ENCODE measurements at regions not wholly inside any gene's neighbourhood (a gene's known extent, or its start where the extent isn't known, plus 50 kb on each side); places are given as distances from the start of the nearest gene placed in this dataset.

DNA sequence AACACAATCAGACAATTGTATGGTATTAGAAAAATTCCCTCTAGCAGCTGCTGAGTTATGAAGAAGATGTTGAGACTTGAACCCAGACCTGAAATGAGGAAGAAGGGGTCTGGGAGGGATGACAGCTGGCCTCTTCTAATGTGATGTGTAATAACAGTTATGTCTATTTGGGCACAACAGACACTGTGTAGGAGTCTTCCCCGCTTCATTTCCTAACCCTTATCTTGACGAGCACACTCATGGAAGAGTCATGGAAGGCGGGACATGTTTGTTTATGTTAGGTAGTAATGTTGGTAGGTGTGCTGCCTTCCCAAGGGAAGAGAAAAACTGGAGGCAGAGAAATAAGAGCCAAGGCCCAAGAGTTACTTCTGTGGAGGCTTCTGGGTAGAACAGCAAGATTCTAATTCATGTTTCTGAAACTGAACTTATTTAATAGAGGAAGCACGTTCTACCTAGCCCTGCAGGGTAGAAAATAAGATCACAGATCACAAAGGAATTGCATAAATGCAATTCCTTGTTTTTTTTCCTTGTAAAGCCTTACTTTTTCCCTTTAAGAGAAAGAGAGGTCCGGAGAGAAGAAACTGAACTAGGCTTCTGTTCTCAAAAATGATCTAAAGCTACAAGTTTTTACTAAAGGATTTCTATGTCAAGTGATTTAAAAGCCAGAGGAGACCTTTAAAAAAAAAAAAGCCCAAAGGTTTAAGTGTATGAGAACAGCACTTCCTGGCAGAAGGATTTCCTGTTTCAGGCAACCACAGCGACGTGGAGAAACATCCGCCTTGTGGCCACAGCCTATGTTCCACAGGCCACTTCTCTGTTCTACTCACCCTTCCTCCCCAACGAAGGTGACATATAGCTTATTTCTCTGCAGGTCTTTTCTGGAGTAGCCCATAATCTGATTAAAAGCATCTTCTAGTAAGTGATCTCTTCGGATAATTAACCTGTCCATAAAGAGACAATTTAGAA, 68.5 kb upstream of the STK17B start (continued):
- TF ChIP-seq, protein P1, sequence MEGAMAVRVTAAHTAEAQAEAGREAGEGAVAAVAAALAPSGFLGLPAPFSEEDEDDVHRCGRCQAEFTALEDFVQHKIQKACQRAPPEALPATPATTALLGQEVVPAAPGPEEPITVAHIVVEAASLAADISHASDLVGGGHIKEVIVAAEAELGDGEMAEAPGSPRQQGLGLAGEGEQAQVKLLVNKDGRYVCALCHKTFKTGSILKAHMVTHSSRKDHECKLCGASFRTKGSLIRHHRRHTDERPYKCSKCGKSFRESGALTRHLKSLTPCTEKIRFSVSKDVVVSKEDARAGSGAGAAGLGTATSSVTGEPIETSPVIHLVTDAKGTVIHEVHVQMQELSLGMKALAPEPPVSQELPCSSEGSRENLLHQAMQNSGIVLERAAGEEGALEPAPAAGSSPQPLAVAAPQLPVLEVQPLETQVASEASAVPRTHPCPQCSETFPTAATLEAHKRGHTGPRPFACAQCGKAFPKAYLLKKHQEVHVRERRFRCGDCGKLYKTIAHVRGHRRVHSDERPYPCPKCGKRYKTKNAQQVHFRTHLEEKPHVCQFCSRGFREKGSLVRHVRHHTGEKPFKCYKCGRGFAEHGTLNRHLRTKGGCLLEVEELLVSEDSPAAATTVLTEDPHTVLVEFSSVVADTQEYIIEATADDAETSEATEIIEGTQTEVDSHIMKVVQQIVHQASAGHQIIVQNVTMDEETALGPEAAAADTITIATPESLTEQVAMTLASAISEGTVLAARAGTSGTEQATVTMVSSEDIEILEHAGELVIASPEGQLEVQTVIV (CRISPR knock-in tag; IDR thresholded peaks at IDR 0.05; ENCODE audit: borderline replicate concordance), result no peak
- TF ChIP-seq, protein P2, sequence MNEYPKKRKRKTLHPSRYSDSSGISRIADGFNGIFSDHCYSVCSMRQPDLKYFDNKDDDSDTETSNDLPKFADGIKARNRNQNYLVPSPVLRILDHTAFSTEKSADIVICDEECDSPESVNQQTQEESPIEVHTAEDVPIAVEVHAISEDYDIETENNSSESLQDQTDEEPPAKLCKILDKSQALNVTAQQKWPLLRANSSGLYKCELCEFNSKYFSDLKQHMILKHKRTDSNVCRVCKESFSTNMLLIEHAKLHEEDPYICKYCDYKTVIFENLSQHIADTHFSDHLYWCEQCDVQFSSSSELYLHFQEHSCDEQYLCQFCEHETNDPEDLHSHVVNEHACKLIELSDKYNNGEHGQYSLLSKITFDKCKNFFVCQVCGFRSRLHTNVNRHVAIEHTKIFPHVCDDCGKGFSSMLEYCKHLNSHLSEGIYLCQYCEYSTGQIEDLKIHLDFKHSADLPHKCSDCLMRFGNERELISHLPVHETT (CRISPR knock-in tag; conservative IDR thresholded peaks at IDR 0.05 in 1 of 2, IDR thresholded peaks at IDR 0.05 in 1 of 2), result peak in 1 of 2 experiments; percentile 68; a peak in 1 of 4 replicates
- peak; percentile 55; the same call in 1 of the 2 replicates for TF ChIP-seq LEF1 (IDR thresholded peaks at IDR 0.05)
- TF ChIP-seq MCM2 (IDR thresholded peaks at IDR 0.05; ENCODE audit: low read depth), result no peak
- TF ChIP-seq ZFP30 (CRISPR knock-in tag; IDR thresholded peaks at IDR 0.05; ENCODE audit: borderline replicate concordance), result no peak
- TF ChIP-seq, protein P3, sequence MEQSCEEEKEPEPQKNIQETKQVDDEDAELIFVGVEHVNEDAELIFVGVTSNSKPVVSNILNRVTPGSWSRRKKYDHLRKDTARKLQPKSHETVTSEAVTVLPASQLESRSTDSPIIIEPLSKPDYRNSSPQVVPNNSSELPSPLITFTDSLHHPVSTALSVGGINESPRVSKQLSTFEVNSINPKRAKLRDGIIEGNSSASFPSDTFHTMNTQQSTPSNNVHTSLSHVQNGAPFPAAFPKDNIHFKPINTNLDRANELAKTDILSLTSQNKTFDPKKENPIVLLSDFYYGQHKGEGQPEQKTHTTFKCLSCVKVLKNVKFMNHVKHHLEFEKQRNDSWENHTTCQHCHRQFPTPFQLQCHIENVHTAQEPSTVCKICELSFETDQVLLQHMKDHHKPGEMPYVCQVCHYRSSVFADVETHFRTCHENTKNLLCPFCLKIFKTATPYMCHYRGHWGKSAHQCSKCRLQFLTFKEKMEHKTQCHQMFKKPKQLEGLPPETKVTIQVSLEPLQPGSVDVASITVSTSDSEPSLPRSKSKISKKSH (CRISPR knock-in tag; IDR thresholded peaks at IDR 0.05), result no peak
- TF ChIP-seq ARID1B (IDR thresholded peaks at IDR 0.05), result peak; percentile 89
- no peak for TF ChIP-seq SREBF2 (CRISPR knock-in tag; IDR thresholded peaks at IDR 0.05)
- TF ChIP-seq, protein P4, sequence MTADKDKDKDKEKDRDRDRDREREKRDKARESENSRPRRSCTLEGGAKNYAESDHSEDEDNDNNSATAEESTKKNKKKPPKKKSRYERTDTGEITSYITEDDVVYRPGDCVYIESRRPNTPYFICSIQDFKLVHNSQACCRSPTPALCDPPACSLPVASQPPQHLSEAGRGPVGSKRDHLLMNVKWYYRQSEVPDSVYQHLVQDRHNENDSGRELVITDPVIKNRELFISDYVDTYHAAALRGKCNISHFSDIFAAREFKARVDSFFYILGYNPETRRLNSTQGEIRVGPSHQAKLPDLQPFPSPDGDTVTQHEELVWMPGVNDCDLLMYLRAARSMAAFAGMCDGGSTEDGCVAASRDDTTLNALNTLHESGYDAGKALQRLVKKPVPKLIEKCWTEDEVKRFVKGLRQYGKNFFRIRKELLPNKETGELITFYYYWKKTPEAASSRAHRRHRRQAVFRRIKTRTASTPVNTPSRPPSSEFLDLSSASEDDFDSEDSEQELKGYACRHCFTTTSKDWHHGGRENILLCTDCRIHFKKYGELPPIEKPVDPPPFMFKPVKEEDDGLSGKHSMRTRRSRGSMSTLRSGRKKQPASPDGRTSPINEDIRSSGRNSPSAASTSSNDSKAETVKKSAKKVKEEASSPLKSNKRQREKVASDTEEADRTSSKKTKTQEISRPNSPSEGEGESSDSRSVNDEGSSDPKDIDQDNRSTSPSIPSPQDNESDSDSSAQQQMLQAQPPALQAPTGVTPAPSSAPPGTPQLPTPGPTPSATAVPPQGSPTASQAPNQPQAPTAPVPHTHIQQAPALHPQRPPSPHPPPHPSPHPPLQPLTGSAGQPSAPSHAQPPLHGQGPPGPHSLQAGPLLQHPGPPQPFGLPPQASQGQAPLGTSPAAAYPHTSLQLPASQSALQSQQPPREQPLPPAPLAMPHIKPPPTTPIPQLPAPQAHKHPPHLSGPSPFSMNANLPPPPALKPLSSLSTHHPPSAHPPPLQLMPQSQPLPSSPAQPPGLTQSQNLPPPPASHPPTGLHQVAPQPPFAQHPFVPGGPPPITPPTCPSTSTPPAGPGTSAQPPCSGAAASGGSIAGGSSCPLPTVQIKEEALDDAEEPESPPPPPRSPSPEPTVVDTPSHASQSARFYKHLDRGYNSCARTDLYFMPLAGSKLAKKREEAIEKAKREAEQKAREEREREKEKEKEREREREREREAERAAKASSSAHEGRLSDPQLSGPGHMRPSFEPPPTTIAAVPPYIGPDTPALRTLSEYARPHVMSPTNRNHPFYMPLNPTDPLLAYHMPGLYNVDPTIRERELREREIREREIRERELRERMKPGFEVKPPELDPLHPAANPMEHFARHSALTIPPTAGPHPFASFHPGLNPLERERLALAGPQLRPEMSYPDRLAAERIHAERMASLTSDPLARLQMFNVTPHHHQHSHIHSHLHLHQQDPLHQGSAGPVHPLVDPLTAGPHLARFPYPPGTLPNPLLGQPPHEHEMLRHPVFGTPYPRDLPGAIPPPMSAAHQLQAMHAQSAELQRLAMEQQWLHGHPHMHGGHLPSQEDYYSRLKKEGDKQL (CRISPR knock-in tag; IDR thresholded peaks at IDR 0.05; ENCODE audit: borderline replicate concordance), result no peak
- peak; percentile 59; the same call in 1 of the 2 replicates for TF ChIP-seq JUND (IDR thresholded peaks at IDR 0.05; ENCODE audit: borderline replicate concordance, low read depth, low read length)
- peak; percentile 41; the same call in 1 of the 3 replicates for TF ChIP-seq JUND (tag; IDR thresholded peaks at IDR 0.05; ENCODE audit: borderline replicate concordance, low read depth, low read length)
- 0 out of 2 replicates have a peak, but pooled peaks have one; percentile 62 for TF ChIP-seq LCOR (CRISPR knock-in tag; IDR thresholded peaks at IDR 0.05)
